HG02973 (cell line): ENCODE measurements at regions not wholly inside any gene's neighbourhood (a gene's known extent, or its start where the extent isn't known, plus 50 kb on each side); places are given as distances from the start of the nearest gene placed in this dataset.
"Not testable (repeated sequence)": the region's sequence is repeated elsewhere in the genome, so short reads cannot be mapped to it uniquely, and the experiment has no call there.

Source experiments
- ATAC-seq: cut with Tn5 transposase; IDR thresholded peaks from one replicate; pipeline ENCODE4 v1.9.1; 2021; ENCODE audit warnings: moderate library complexity; ENCODE audit not compliant: unreplicated experiment

- ATAC-seq, result no peak
Observed at GRCh38 chr2:34785206-34785785, 1186.2 kb upstream of the FAM98A start.

- no peak for ATAC-seq
Observed at GRCh38 chr2:34784701-34785100, 1185.6 kb upstream of the FAM98A start.

GRCh38 chr2:34750742-34751141 lies 1151.6 kb upstream of the FAM98A start:
- ATAC-seq, result not testable (repeated sequence)

DNA sequence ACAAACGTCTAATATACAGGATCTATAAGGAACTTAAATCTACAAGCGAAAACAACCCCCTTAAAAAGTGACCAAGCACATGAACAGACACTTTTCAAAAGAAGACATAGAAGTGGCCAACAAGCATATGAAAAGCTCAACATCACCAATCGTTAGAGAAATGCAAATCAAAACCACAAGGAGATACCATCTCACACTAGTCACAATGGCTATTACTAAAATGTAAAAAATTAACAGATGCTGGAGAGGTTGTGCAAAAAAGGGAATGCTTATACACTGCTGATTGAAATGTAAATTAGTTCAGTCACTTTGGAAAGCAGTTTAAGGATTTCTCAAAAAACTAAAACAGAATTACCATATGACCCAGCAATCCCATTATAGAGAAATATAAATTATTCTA lies 1148.5 kb upstream of the FAM98A start:
- ATAC-seq, result no peak

DNA sequence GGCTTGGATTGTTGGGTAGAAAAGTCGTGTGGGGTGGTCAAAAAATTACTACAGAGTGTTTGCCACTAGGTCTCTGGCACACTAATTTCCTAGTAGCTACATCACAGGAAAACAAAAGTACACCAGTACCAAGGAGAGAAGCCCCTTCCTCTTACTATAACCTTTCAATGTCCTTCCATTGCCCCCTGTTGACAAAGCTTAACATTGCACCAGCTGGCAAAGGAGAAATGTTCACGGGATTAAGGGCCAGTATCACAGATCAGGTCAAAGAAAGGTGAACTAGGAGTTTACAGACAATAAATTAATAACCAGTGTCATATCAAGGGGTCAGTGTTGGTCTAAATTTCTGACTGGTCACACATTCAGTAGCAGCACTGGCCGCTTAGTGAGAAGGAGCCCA lies 1139.6 kb upstream of the FAM98A start:
- ATAC-seq, result no peak

DNA sequence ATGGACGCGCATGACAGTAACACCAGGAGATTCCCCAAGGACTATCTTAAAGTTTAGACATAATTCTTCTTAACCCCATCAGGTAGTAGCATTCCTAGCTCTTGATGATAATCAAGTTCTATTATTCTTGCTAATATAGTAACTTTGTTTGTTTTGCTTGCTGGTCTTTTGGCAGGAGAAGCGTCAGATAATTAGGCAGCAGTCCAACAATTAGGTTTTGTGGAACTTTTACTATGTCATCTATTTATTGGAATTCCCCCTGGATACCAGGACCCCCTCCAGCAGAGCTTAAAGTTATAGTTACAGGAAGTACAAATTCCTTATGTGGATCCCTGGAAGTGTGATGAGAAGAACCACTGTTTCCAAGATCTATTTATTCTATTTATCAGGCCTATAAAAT lies 1138.0 kb upstream of the FAM98A start:
- ATAC-seq, result no peak

DNA sequence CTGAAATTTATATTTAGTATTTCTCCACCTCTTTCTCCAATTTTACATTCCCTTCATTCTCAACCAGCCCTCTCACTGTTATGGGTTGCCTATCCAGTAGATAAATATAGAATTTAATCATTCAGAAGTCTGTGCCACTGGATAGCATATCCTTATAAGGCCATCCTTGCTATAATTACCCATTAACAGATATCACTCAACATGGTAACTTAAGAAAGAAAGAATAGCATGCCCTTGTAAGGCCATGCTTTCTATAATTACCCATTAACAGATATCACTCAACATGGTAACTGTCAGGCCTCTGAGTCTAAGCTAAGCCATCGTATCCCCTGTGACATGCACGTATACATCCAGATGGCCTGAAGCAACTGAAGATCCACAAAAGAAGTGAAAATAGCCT lies 1137.4 kb upstream of the FAM98A start:
- no peak for ATAC-seq

- no peak for ATAC-seq
Observed at GRCh38 chr2:34734662-34735061, 1135.6 kb upstream of the FAM98A start.

- ATAC-seq, result no peak
Observed at GRCh38 chr2:34734042-34734441, 1134.9 kb upstream of the FAM98A start.

- no peak for ATAC-seq
Observed at GRCh38 chr2:34731292-34731691, 1132.2 kb upstream of the FAM98A start.

DNA sequence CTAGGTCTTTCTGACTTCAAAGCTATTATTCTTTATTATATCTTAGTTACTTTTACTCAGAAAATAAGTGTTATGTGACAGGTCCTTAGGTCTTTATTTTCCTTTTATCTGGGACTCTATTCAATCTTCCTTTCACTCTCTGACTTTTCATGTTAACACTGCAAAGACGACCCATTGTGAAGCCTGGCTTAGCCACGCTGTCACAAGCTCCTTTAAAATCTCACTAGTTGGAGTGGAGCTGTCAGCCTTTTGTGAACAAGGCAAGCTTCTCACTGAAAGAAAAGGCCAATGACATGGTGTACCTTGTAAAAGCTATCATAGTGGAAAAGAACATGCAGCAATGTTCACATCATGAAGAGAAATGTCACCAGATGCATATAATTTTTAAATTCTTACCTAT lies 1130.7 kb upstream of the FAM98A start:
- ATAC-seq, result no peak

- no peak for ATAC-seq
Observed at GRCh38 chr2:34724107-34724506, 1125.0 kb upstream of the FAM98A start.

GRCh38 chr2:34723683-34724082 lies 1124.6 kb upstream of the FAM98A start:
- no peak for ATAC-seq

DNA sequence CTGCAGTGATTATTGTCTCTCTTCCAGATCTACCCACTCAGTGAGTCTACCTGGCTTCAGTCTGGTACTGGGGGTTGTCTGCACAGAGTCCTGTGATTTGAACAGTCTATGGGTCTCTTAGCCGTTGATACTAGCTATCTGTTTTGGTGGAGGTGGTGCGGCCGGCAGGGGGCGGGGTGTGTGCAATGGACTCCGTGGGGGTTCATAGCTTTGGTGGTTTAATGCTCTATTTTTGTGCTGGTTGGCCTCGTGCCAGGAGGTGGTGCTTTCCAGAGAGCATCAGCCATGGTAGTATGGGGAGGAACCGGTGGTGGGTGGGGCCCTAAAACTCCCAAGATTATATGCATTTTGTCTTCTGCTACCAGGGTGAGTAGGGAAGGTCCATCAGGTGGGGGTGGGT lies 1120.1 kb upstream of the FAM98A start:
- no peak for ATAC-seq

DNA sequence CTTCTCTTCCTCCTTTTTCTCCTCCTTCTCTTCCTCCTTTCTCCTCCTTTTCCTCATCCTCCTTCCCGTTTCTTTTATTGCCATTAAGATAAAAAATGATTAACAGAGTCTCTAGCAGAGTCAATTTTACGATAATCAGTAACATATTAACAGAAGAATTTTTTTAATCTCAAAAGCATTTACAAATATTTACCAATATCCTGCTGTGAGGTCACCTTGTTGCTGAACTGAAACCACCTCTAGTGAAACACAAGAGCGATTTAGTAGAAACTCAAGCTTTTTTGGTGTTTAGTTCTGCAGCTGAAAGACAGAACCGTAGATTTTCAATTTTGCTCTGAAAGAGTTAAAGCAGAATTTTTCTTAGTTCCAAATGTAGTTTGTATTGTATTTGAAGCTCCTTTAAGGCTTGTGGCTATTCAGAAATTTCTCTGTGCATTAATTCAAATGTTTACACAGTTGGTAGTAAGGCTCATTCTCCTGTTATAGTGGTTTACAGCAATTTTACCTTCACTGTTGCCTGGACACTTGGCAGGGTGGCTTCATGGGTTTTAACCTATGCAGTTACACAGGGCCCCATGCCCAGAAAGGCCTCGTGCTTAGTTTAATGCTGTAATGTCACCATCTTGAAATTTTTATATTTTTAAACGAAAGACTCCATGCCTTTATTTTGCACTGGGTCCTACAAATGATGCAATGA lies 1106.6 kb upstream of the FAM98A start:
- ATAC-seq, result no peak

DNA sequence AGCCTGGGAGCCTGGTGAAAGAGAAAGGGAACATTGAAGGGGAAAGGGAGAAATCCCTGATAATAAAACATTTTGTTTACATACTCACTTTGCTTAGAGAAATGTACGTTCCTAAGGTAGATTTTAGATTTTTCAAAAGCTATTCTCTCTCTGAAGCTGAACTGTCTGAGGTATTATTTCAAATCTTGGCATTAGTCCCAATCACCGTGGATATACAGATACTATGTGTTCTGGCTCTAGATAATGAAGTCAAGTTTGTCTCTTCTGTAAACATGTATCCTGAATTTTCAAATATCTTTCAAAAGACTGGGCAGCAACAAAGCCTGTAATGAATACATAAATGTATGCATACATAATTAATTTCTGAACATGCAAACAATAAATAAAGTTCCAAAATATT lies 1104.2 kb upstream of the FAM98A start:
- no peak for ATAC-seq

DNA sequence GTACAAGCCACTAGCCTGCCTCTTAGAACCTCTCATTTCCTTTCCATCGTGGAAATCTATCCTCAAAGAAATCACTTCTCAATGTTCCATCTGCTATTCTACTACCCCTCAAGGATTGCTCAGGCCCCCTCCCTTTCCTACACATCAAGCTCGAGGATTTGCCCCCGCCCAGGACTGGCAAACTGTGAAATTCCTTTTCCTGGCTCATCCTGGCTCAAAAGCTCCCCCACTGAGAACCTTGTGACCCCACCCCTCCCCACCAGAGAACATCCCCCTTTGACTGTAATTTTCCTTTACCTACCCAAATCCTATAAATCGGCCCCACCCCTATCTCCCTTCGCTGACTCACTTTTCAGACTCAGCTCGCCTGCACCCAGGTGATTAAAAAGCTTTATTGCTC lies 1103.3 kb upstream of the FAM98A start:
- not testable (repeated sequence) for ATAC-seq

DNA sequence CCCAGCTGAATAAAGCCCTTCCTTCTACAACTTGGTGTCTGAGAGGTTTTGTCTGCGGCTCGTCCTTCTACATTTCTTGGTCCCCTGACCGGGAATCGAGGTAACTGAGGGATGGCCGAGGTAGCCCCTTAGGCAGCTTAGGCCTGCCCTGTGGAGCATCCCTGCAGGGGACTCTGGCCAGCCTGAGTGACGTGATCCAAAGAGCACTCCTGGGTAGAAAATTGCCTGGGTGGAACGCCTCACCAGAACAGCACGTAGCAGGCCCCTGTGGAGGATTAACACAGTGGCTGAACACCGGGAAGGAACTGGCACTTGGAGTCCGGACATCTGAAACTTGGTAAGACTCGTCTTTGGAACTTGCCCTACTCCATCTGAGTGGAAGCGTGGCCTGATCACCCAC lies 1078.5 kb upstream of the FAM98A start:
- ATAC-seq, result not testable (repeated sequence)

- not testable (repeated sequence) for ATAC-seq
Observed at GRCh38 chr2:34677119-34677531, 1078.0 kb upstream of the FAM98A start.

- ATAC-seq, result no peak
Observed at GRCh38 chr2:34670482-34670881, 1071.4 kb upstream of the FAM98A start.

- no peak for ATAC-seq
Observed at GRCh38 chr2:34666821-34667220, 1067.7 kb upstream of the FAM98A start.

DNA sequence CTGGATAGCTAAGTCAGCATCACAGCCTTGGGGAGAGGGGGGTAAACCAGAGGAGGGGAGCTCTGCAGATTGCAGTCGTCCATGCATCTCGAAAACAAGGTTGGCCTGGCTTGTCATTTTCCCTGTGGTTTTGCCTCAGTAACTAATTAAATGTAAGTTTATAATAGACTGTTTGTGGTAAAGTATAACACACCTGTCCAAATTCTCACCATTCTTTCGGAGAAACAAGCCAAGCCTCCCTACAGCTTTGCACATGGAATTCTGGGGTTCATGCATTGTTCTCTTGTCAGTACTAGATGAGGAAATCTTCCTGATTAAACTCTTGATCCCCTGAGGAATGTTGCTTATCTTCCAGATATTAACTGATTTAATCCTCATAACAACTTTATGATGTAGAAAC lies 1065.2 kb upstream of the FAM98A start:
- ATAC-seq, result no peak

- no peak for ATAC-seq
Observed at GRCh38 chr2:34663314-34663713, 1064.2 kb upstream of the FAM98A start.
